Loucy (cell line): ENCODE measurements at regions not wholly inside any gene's neighbourhood (a gene's known extent, or its start where the extent isn't known, plus 50 kb on each side); places are given as distances from the start of the nearest gene placed in this dataset.

Experiments used
- EZH2phosphoT487 ChIP-seq: fragments of 200-600 bp; IDR thresholded peaks from 2 replicates; pipeline ENCODE4 v1.6.1; 2018; ENCODE audit warnings: antibody characterized with exemption, mild to moderate bottlenecking, moderate library complexity, borderline replicate concordance
- TF ChIP-seq, protein P1 (sequence below): fragments of 200-600 bp; sonication (generic); conservative IDR thresholded peaks from 2 replicates; pipeline ENCODE4 v1.5.1; 2014; ENCODE audit warnings: mild to moderate bottlenecking, antibody characterized with exemption, low read length

- TF ChIP-seq, protein P1, sequence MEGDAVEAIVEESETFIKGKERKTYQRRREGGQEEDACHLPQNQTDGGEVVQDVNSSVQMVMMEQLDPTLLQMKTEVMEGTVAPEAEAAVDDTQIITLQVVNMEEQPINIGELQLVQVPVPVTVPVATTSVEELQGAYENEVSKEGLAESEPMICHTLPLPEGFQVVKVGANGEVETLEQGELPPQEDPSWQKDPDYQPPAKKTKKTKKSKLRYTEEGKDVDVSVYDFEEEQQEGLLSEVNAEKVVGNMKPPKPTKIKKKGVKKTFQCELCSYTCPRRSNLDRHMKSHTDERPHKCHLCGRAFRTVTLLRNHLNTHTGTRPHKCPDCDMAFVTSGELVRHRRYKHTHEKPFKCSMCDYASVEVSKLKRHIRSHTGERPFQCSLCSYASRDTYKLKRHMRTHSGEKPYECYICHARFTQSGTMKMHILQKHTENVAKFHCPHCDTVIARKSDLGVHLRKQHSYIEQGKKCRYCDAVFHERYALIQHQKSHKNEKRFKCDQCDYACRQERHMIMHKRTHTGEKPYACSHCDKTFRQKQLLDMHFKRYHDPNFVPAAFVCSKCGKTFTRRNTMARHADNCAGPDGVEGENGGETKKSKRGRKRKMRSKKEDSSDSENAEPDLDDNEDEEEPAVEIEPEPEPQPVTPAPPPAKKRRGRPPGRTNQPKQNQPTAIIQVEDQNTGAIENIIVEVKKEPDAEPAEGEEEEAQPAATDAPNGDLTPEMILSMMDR = no peak
- no peak for TF ChIP-seq EZH2phosphoT487
Measured at GRCh38 chr3:59423707-59424106, 373.9 kb upstream of the CFAP20DC start.
